ENCODE measurements at regions not wholly inside any gene's neighbourhood (a gene's known extent, or its start where the extent isn't known, plus 50 kb on each side); places are given as distances from the start of the nearest gene placed in this dataset.

DNA sequence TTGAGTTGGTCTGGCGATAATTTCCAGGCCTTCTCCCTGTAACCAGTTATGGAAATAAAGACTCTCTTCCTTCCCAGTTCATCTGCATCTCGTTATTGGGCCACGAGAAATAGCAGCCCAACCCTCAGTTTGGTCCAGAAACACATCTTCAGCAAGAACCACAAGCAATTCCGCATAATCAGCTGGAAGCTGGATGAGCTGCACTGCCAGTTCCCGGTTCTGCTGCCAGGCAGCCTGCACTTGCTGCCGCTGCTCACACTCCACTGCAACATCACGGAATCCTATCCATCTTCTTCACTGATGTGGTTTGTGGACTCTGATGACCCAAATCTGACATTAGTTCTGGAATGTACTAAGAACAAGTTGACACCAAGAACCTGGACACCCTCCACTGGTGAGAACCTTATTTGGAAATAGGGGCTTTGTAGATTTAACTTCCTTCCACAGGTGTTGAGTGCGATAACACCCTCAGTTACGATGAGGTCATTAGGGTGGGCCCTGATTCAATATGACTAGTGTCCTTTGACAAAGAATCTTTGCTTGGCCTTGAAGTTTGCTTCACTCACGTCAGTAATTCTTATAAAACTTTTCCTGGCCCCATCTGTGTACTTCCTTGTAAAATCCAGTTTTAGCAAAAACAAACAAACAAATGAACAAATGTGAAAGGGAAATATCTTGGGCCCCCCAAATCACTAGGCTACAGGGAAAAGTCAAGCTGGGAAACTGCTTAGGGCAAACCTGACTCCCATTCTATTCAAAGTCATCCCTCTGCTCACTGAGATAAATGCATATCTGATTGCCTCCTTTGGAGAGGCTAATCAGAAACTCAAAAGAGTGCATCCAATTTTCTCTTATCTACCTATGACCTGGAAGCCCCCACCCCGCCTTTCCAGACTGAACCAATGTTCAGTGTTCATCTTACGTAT is 221.9 kb upstream of the PROK2 start (continued):
- TF ChIP-seq NANOG (IDR thresholded peaks at IDR 0.05; ENCODE audit: insufficient read depth, low read depth, low read length, poor library complexity, severe bottlenecking), result no peak
- no peak for TF ChIP-seq TAF1 (IDR thresholded peaks at IDR 0.05; ENCODE audit: low read depth, low read length)
- no peak for TF ChIP-seq CBX8 (IDR thresholded peaks at IDR 0.05; ENCODE audit: borderline replicate concordance, low read depth, low read length)
- TF ChIP-seq CTBP2 (IDR thresholded peaks at IDR 0.05; ENCODE audit: borderline replicate concordance, insufficient read depth, insufficient read length, low read length), result no peak
- TF ChIP-seq JUND (IDR thresholded peaks at IDR 0.05; ENCODE audit: low read length), result no peak
- TF ChIP-seq KDM1A (IDR thresholded peaks at IDR 0.05; ENCODE audit: borderline replicate concordance, low read length), result no peak

Data from H1 (cell line).